NT2/D1 (cell line): ENCODE measurements at regions not wholly inside any gene's neighbourhood (a gene's known extent, or its start where the extent isn't known, plus 50 kb on each side); places are given as distances from the start of the nearest gene placed in this dataset.

ENCODE experiments used
- DNase-seq: peaks from one replicate; pipeline ENCODE4 v3.0.0-alpha.2; 2011; ENCODE audit warnings: low read depth, low spot score
- H3K27me3 ChIP-seq: 2 replicates; pipeline ENCODE4 v1.6.0; 2011; ENCODE audit warnings: mild to moderate bottlenecking; ENCODE audit not compliant: insufficient read length, insufficient read depth
- H3K36me3 ChIP-seq: 2 replicates; pipeline ENCODE4 v1.6.1; 2011; ENCODE audit warnings: mild to moderate bottlenecking, low read length, mixed read lengths; ENCODE audit not compliant: insufficient read depth, insufficient read length
- H3K4me1 ChIP-seq: 2 replicates; pipeline ENCODE4 v1.5.1; 2011; ENCODE audit not compliant: insufficient read depth, insufficient read length
- H3K4me3 ChIP-seq: 2 replicates; pipeline ENCODE4 v1.5.1; 2011; ENCODE audit warnings: low read depth; ENCODE audit not compliant: insufficient read length
- H3K9ac ChIP-seq: 2 replicates; pipeline ENCODE4 v1.6.0; 2011; ENCODE audit warnings: low read depth; ENCODE audit not compliant: insufficient read length
- H3K9me3 ChIP-seq: 2 replicates; pipeline ENCODE4 v1.5.1; 2011; ENCODE audit warnings: mild to moderate bottlenecking, low read length; ENCODE audit not compliant: insufficient read depth
- SUZ12 ChIP-seq: IDR thresholded peaks from 2 replicates; pipeline ENCODE4 v1.6.1; 2011; ENCODE audit not compliant: insufficient read length, insufficient read depth; ENCODE audit errors: extremely low read depth
- YY1 ChIP-seq: IDR thresholded peaks from 2 replicates; pipeline ENCODE4 v1.6.1; 2011; ENCODE audit not compliant: insufficient read length, insufficient read depth
- ZNF274 ChIP-seq: IDR thresholded peaks from 2 replicates; pipeline ENCODE4 v1.6.1; 2011; ENCODE audit warnings: mild to moderate bottlenecking, low read depth, low read length

DNA sequence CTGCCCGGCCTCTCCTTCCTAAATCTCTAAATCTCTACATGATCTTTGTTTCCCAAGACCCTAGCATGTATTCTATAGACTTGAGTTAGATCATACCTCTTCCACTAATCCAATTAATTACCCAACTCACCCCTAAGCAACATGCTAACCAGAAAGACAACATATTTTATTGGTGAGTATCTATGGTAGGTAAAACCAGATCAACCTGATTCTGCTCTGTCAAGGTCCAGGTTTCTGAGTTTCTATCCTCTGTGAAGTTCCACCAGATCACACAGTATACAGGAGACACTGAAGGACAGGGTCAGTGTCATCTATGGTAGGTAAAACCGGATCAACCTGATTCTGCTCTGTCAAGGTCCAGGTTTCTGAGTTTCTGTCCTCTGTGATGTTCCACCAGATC lies 363.2 kb upstream of the MARCKS start:
- Histone ChIP-seq H3K4me1 (no peaks in the 10 kb centered on the region), H3K9ac (no peak overlapping the region), H3K9me3 (no peaks in the 10 kb centered on the region), H3K4me3 (no peak overlapping the region), H3K27me3 (no peaks in the 10 kb centered on the region), H3K36me3 (no peaks in the 10 kb centered on the region)
- no peak for DNase-seq
- TF ChIP-seq YY1 (no peak), ZNF274 (no peak), SUZ12 (no peak)

DNA sequence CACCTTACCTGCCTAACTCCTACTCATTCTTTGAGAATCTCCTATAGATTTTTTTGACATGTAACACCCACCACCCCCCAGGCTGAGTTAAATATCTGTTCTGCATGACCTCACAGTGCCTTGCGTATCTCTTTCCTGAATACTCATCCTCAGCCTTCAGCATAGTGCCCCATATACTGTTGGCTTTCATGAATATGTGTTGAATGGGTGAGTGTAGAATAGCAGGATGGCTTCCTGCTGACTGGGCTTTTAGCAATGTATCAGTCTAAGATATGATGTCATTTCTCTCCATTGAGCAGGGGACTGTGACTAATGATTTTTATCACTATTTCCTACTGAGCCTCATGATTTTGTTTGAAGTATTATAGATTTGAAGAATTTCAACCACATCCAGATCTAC lies 361.6 kb upstream of the MARCKS start:
- no peak for DNase-seq
- Histone ChIP-seq H3K9me3 (no peaks in the 10 kb centered on the region), H3K36me3 (no peaks in the 10 kb centered on the region), H3K27me3 (no peaks in the 10 kb centered on the region), H3K9ac (no peak overlapping the region), H3K4me1 (no peaks in the 10 kb centered on the region), H3K4me3 (no peak overlapping the region)
- TF ChIP-seq ZNF274 (no peak), YY1 (no peak), SUZ12 (no peak)

DNA sequence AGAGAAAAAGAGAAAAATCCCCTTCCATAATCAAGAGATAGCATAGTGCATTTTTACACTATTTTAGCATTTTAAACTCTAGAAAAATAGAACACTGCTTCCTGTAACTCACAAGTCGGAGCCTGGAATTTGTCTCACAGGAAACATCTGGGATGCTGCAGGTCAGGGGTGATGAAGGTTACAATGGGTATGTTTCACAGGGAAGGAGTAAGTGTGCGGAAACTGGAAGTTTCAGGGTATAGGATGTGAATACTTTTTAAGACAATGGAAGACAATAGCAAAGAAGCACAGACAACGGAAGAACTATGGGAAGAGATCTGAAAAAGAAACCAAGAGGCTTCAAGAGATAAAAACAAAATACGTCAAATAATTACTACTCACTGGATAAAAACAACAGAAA lies 361.0 kb upstream of the MARCKS start:
- DNase-seq, result no peak
- Histone ChIP-seq H3K9ac (no peak overlapping the region), H3K9me3 (no peaks in the 10 kb centered on the region), H3K27me3 (no peaks in the 10 kb centered on the region), H3K4me1 (no peaks in the 10 kb centered on the region), H3K36me3 (no peaks in the 10 kb centered on the region), H3K4me3 (no peak overlapping the region)
- no peak for TF ChIP-seq ZNF274
- TF ChIP-seq SUZ12, result no peak
- TF ChIP-seq YY1, result no peak

DNA sequence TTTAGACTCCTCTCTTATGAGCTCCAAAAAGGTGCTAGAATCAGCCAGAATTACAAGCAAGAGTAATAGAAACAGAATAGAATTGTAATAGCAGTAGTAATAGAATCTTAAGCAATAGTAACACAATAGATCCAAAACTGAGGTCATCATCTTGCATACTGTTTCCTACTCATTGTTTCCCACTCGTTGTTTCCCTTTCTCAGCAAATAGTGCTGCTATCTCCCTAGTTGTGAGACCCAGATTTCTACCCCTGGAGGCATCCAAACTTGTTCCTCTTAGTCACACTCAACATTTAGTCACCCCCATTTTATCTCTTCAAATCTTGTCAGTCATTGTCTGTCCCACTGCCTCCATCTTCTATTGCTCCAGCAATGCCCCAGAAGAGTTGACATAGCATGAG lies 356.9 kb upstream of the MARCKS start:
- no peak for TF ChIP-seq SUZ12
- no peak for TF ChIP-seq YY1
- no peak for TF ChIP-seq ZNF274
- Histone ChIP-seq H3K9ac (no peak overlapping the region), H3K4me1 (no peaks in the 10 kb centered on the region), H3K36me3 (no peaks in the 10 kb centered on the region), H3K9me3 (no peaks in the 10 kb centered on the region), H3K27me3 (no peaks in the 10 kb centered on the region), H3K4me3 (no peak overlapping the region)
- no peak for DNase-seq

DNA sequence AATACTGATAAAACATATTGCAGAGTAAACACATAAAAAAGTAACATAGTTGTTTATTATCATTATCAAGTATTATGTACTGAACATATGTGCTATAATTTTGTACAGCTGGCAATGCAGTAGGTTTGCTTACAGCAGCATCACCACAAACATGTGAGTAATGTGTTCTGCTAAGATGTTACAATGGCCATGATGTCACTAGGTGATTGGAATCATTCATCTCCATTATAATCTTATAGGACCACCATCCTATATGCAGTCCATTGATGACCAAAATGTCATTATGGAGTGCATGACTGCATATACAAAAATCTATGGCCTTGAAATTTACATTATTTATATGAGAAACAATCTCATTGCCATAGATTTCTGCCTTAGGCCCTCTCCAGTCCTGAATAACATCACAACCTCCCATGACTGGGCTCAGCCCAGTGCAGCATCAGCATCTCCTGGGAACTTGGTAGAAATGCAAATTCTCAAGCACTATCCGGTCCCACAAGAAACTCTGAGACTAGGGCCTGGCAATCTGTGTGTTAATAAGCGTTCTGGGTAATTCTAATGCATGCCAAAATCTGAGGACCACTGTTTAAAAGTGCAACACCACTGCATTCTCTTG lies 352.0 kb upstream of the MARCKS start:
- Histone ChIP-seq H3K9ac (no peak overlapping the region), H3K27me3 (no peaks in the 10 kb centered on the region), H3K4me3 (no peak overlapping the region), H3K36me3 (no peaks in the 10 kb centered on the region), H3K9me3 (no peaks in the 10 kb centered on the region), H3K4me1 (no peaks in the 10 kb centered on the region)
- DNase-seq, result no peak
- TF ChIP-seq SUZ12 (no peak), ZNF274 (no peak), YY1 (no peak)

DNA sequence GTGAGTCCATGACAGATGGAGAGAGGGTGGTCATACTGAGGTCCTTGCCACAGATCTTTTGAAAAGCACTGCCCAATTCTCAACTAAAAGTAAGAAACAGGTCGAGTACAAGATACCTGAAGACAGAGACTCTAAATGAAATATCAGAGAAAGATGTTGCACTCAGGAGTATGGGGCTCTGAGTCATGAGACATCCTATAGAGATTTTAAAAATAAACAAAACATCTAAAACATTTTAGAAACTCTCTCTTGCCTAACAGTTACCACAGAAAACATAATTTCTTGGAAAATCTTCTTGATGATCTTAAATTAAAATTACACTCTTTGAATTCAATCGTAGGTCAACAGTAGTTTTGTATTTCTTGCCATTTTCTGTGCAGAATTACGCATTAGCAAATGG lies 348.9 kb upstream of the MARCKS start:
- no peaks in the 10 kb centered on the region for H3K9me3 ChIP-seq
- H3K4me1 ChIP-seq, result no peaks in the 10 kb centered on the region
- no peak overlapping the region for H3K4me3 ChIP-seq
- no peak for TF ChIP-seq SUZ12
- no peak for TF ChIP-seq ZNF274
- no peak for TF ChIP-seq YY1
- no peaks in the 10 kb centered on the region for H3K27me3 ChIP-seq
- H3K36me3 ChIP-seq, result no peaks in the 10 kb centered on the region
- DNase-seq, result no peak
- no peak overlapping the region for H3K9ac ChIP-seq

DNA sequence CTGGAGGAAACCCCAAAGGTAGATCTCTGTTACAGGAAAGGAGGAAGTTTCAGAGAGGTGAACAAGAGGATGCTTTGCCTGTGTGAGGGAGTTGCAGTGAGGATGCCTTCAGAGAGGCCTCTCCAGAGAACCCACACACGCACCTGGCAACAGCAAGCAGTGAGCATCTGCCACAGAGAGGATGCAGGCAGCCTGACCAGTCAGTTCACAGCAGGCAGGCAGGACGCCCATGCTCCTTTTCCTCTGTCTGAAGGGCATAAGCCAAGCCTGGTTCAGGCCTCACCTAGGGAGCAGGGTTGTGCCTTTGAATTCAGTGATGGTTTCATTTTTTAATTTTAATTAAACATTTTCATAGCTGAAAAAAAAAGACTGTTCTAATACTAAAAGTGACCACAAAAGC lies 346.0 kb upstream of the MARCKS start:
- no peak for DNase-seq
- Histone ChIP-seq H3K9me3 (no peaks in the 10 kb centered on the region), H3K27me3 (no peaks in the 10 kb centered on the region), H3K36me3 (no peaks in the 10 kb centered on the region), H3K9ac (no peak overlapping the region), H3K4me1 (no peaks in the 10 kb centered on the region), H3K4me3 (no peak overlapping the region)
- TF ChIP-seq YY1, result no peak
- no peak for TF ChIP-seq ZNF274
- no peak for TF ChIP-seq SUZ12

DNA sequence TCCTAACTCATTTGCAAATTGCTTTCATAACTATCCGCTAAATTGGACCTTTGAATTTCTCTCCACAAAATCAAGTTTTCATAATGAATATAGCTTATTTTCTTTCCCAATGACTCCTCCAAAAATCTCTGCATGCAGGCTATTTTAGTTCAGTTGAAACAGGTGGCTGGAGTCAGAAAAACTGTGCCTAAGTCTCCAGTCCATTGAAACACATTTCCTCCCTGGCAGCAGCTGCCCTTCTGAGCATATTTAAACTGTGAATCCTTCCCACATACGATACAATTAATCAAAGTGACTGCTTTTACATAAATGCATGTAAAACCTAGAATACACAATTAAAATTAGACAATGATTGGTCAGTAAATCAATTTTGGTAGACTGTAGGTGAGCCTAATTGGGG lies 344.6 kb upstream of the MARCKS start:
- Histone ChIP-seq H3K9me3 (no peaks in the 10 kb centered on the region), H3K4me1 (no peaks in the 10 kb centered on the region), H3K4me3 (no peak overlapping the region), H3K27me3 (no peaks in the 10 kb centered on the region), H3K9ac (no peak overlapping the region), H3K36me3 (no peaks in the 10 kb centered on the region)
- TF ChIP-seq YY1 (no peak), ZNF274 (no peak), SUZ12 (no peak)
- DNase-seq, result no peak
